HG03571 (cell line): ENCODE measurements at regions not wholly inside any gene's neighbourhood (a gene's known extent, or its start where the extent isn't known, plus 50 kb on each side); places are given as distances from the start of the nearest gene placed in this dataset.
A peak's percentile ranks its signal among the peaks of the same experiment; 100 is the strongest.
"Not testable (repeated sequence)": the region's sequence is repeated elsewhere in the genome, so short reads cannot be mapped to it uniquely, and the experiment has no call there.

ENCODE experiments used
- ATAC-seq: cut with Tn5 transposase; IDR thresholded peaks from one replicate; pipeline ENCODE4 v1.9.1; 2021; ENCODE audit not compliant: unreplicated experiment

GRCh38 chr2:13143451-13143850 is 426.7 kb downstream of the TRIB2 start:
- no peak for ATAC-seq

- no peak for ATAC-seq
These were observed 440.2 kb downstream of the TRIB2 start for GRCh38 chr2:13156916-13157315.

- ATAC-seq, result no peak
These were observed 441.7 kb downstream of the TRIB2 start for GRCh38 chr2:13158466-13158865.

- no peak for ATAC-seq
These were observed 464.0 kb downstream of the TRIB2 start for GRCh38 chr2:13180729-13181128.

- ATAC-seq, result no peak
These were observed 476.3 kb downstream of the TRIB2 start for GRCh38 chr2:13193075-13193474.

GRCh38 chr2:13193900-13194299 is 477.2 kb downstream of the TRIB2 start:
- peak; percentile 68 for ATAC-seq

- no peak for ATAC-seq
These were observed 478.5 kb downstream of the TRIB2 start for GRCh38 chr2:13195270-13195669.

- no peak for ATAC-seq
These were observed 480.5 kb downstream of the TRIB2 start for GRCh38 chr2:13197248-13197647.

GRCh38 chr2:13201924-13202323 is 485.2 kb downstream of the TRIB2 start:
- ATAC-seq, result no peak

GRCh38 chr2:13212115-13212514 is 495.4 kb downstream of the TRIB2 start:
- no peak for ATAC-seq

- no peak for ATAC-seq
These were observed 501.5 kb downstream of the TRIB2 start for GRCh38 chr2:13218205-13218604.

- ATAC-seq, result no peak
These were observed 510.8 kb downstream of the TRIB2 start for GRCh38 chr2:13227578-13227977.

- no peak for ATAC-seq
These were observed 513.5 kb downstream of the TRIB2 start for GRCh38 chr2:13230221-13230620.

GRCh38 chr2:13240061-13240460 is 523.3 kb downstream of the TRIB2 start:
- no peak for ATAC-seq

GRCh38 chr2:13240789-13241487 is 524.2 kb downstream of the TRIB2 start:
- no peak for ATAC-seq

- no peak for ATAC-seq
These were observed 535.9 kb downstream of the TRIB2 start for GRCh38 chr2:13252615-13253014.

- ATAC-seq, result no peak
These were observed 538.7 kb downstream of the TRIB2 start for GRCh38 chr2:13255485-13255884.

- ATAC-seq, result no peak
These were observed 543.7 kb downstream of the TRIB2 start for GRCh38 chr2:13260402-13260801.

GRCh38 chr2:13266166-13266565 is 549.4 kb downstream of the TRIB2 start:
- ATAC-seq, result no peak

GRCh38 chr2:13284688-13285087 is 568.0 kb downstream of the TRIB2 start:
- ATAC-seq, result no peak

GRCh38 chr2:13289310-13289709 is 572.6 kb downstream of the TRIB2 start:
- ATAC-seq, result no peak

- ATAC-seq, result not testable (repeated sequence)
These were observed 591.7 kb downstream of the TRIB2 start for GRCh38 chr2:13308478-13308805.

GRCh38 chr2:13308989-13309388 is 592.3 kb downstream of the TRIB2 start:
- no peak for ATAC-seq
